ENCODE measurements at regions not wholly inside any gene's neighbourhood (a gene's known extent, or its start where the extent isn't known, plus 50 kb on each side); places are given as distances from the start of the nearest gene placed in this dataset.

GRCh38 chr1:96545935-96546656, 175.5 kb upstream of the PTBP2 start:
- TF ChIP-seq CTCF (conservative IDR thresholded peaks at IDR 0.05; ENCODE audit: low read length) (no peak), EZH2phosphoT487 (IDR thresholded peaks at IDR 0.05; ENCODE audit: borderline replicate concordance) (no peak)
